ENCODE measurements at regions not wholly inside any gene's neighbourhood (a gene's known extent, or its start where the extent isn't known, plus 50 kb on each side); places are given as distances from the start of the nearest gene placed in this dataset.

DNA sequence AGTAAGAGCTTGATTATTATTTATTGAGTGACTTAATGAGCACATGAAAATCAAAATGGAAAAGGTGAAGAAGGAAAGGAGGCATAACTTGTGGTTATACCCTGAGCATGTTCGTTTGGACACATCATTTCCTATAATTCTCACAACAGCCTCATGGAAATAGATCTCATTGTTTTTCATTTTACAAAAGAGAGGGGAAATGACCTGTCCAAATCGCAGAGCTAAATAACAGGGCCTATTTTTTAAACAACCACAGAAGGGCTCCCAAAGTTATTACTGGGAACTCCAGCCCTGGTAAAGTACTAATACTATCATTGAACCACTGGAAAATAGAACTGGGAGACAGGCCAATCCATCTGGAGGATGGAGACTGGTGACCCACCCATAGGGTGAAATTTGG, 317.7 kb upstream of the C16orf82 start:
- ChIA-PET CTCF (interaction anchor here (1.0 kb wide), 1 partner anchor 361 kb away, joined by 3 read pairs; no protein-coding TSS in a partner anchor), POLR2A (no interaction called here)

DNA sequence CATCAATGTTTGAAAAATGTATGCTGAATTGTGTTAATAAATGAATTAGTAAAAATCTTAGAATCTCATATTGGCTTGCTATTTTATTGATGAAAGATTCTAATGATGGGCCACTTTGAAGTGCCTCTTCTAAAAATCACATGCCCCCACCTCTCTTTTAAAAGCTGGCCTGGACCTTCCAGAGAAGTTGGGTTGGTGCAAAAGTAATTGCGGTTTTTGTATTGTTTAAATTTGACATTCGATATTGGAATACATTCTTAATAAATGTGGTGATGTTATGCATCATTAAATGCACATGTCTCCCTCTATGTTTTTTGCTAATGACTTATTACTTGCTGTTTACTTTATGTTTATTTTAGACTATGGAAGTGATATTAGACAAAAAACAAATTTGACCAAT, 314.6 kb upstream of the C16orf82 start:
- no peak for DNase-seq (ENCODE audit: low read depth)
- ChIA-PET POLR2A (no interaction called here), CTCF (interaction anchor here (2.0 kb wide), 1 partner anchor 11 kb away, joined by 6 read pairs; no protein-coding TSS in a partner anchor)
- no peaks in the 10 kb centered on the region for H3K27me3 ChIP-seq (ENCODE audit: control insufficient read depth, insufficient read depth, low read length)
- H3K4me3 ChIP-seq (ENCODE audit: low read depth, low read length), result no peak overlapping the region
- H3K36me3 ChIP-seq (ENCODE audit: control insufficient read depth, insufficient read depth, low read length), result no peaks in the 10 kb centered on the region
- TF ChIP-seq, protein P1, sequence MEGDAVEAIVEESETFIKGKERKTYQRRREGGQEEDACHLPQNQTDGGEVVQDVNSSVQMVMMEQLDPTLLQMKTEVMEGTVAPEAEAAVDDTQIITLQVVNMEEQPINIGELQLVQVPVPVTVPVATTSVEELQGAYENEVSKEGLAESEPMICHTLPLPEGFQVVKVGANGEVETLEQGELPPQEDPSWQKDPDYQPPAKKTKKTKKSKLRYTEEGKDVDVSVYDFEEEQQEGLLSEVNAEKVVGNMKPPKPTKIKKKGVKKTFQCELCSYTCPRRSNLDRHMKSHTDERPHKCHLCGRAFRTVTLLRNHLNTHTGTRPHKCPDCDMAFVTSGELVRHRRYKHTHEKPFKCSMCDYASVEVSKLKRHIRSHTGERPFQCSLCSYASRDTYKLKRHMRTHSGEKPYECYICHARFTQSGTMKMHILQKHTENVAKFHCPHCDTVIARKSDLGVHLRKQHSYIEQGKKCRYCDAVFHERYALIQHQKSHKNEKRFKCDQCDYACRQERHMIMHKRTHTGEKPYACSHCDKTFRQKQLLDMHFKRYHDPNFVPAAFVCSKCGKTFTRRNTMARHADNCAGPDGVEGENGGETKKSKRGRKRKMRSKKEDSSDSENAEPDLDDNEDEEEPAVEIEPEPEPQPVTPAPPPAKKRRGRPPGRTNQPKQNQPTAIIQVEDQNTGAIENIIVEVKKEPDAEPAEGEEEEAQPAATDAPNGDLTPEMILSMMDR (IDR thresholded peaks at IDR 0.05; ENCODE audit: insufficient read depth, low read depth, low read length), result no peak

More for the DNA sequence above, 317.7 kb upstream of the C16orf82 start:
- Histone ChIP-seq H3K27me3 (ENCODE audit: control insufficient read depth, insufficient read depth, low read length) (no peaks in the 10 kb centered on the region), H3K36me3 (ENCODE audit: control insufficient read depth, insufficient read depth, low read length) (no peaks in the 10 kb centered on the region), H3K4me3 (ENCODE audit: low read depth, low read length) (no peak overlapping the region)
- no peak for DNase-seq (ENCODE audit: low read depth)
- TF ChIP-seq, protein P1 (IDR thresholded peaks at IDR 0.05; ENCODE audit: insufficient read depth, low read depth, low read length), result no peak

DNA sequence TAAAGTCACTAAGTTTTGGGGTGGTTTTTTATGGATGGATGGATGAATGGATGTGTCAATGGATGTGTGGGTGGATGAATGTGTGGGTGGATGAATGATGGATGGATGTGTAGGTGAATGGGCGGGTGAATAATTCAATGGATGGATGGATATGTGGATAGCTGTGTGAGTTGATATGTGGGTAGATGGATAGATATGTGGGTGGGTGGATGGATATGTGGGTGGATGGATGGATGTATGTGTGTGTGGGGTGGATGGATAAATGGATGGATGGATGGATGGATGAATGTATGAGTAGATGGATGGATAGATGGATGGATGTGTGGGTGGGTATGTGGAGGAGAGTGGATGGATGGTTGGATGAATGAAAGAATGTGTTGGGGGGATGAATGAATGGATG, 310.1 kb upstream of the C16orf82 start:
- CTCF ChIA-PET, result no interaction called here
- H3K4me3 ChIP-seq (ENCODE audit: low read depth, low read length), result no peak overlapping the region
- TF ChIP-seq, protein P1 (IDR thresholded peaks at IDR 0.05; ENCODE audit: insufficient read depth, low read depth, low read length), result no peak

DNA sequence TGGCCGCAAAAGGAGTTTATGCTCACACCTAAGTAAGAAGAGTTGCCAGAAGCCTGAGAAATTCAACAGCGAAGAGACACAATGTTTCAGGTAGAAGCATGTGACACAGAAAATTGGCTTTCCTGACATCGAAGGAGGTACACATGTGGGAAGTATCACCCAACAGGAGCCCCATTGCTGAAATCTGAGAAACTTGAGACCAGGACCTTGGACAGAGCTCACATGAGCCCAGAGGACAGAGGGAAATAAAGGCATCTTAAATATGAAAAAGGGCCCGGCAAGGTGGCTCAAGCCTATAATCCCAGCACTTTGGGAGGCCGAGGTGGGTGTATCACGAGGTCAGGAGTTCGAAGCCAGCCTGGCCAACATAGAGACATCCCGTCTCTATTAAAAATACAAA, 304.1 kb upstream of the C16orf82 start:
- no peaks in the 10 kb centered on the region for H3K27me3 ChIP-seq (ENCODE audit: control insufficient read depth, insufficient read depth, low read length)
- no peak for DNase-seq (ENCODE audit: low read depth)
- no peaks in the 10 kb centered on the region for H3K36me3 ChIP-seq (ENCODE audit: control insufficient read depth, insufficient read depth, low read length)
- ChIA-PET CTCF (interaction anchor here (0.6 to 2.0 kb wide), 2 partner anchors 11 to 38 kb away, joined by 3 to 6 read pairs; no protein-coding TSS in a partner anchor), POLR2A (no interaction called here)
- H3K4me3 ChIP-seq (ENCODE audit: low read depth, low read length), result no peak overlapping the region
- TF ChIP-seq, protein P1 (IDR thresholded peaks at IDR 0.05; ENCODE audit: insufficient read depth, low read depth, low read length), result no peak

More for the DNA sequence above, 310.1 kb upstream of the C16orf82 start:
- Histone ChIP-seq H3K36me3 (ENCODE audit: control insufficient read depth, insufficient read depth, low read length) (no peaks in the 10 kb centered on the region), H3K27me3 (ENCODE audit: control insufficient read depth, insufficient read depth, low read length) (no peaks in the 10 kb centered on the region)
- POLR2A ChIA-PET, result no interaction called here
- no peak for DNase-seq (ENCODE audit: low read depth)

DNA sequence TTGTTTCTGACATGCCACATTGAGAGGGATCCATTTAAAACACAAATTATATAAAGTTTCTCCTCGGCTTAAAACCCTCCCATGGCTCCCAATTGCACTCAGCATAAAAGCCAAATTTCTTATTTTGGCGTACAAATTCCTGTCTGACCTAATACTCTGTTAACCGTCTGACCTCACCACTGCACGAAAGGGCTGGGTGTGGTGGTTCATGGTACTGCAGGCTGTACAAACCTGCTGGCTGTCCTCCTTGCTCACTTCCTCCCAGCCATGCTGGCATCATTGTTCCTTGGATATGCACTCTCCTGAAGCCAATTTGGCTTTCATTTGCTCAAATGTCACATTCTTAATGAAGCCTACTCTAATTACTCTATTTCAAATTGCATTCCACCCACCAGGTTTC, 301.6 kb upstream of the C16orf82 start:
- Histone ChIP-seq H3K27me3 (ENCODE audit: control insufficient read depth, insufficient read depth, low read length) (no peaks in the 10 kb centered on the region), H3K36me3 (ENCODE audit: control insufficient read depth, insufficient read depth, low read length) (no peaks in the 10 kb centered on the region), H3K4me3 (ENCODE audit: low read depth, low read length) (no peak overlapping the region)
- TF ChIP-seq, protein P1 (IDR thresholded peaks at IDR 0.05; ENCODE audit: insufficient read depth, low read depth, low read length), result no peak
- ChIA-PET POLR2A (no interaction called here), CTCF (no interaction called here)
- no peak for DNase-seq (ENCODE audit: low read depth)
